H9 (cell line): ENCODE measurements at regions not wholly inside any gene's neighbourhood (a gene's known extent, or its start where the extent isn't known, plus 50 kb on each side); places are given as distances from the start of the nearest gene placed in this dataset.

Experiments used
- DNase-seq: peaks from one replicate; pipeline ENCODE4 v3.0.0-alpha.2; 2017
- H2AFZ ChIP-seq: one replicate; pipeline ENCODE4 v1.6.1; 2013; ENCODE audit warnings: mild to moderate bottlenecking, low read length, control low read depth, moderate library complexity
- H2AK5ac ChIP-seq: 2 replicates; pipeline ENCODE4 v1.6.1; 2013; ENCODE audit warnings: low read length, control low read depth, mixed read lengths; ENCODE audit not compliant: insufficient read length
- H2BK120ac ChIP-seq: one replicate; pipeline ENCODE4 v1.6.1; 2013; ENCODE audit warnings: low read depth, mild to moderate bottlenecking, low read length, control low read depth, inconsistent platforms; ENCODE audit not compliant: poor library complexity, severe bottlenecking
- H2BK12ac ChIP-seq: 2 replicates; pipeline ENCODE4 v1.6.1; 2013; ENCODE audit warnings: low read length, control low read depth, mixed read lengths, low read depth; ENCODE audit not compliant: insufficient read length
- H2BK15ac ChIP-seq: 2 replicates; pipeline ENCODE4 v1.6.1; 2013; ENCODE audit warnings: low read depth, low read length, control low read depth
- H2BK20ac ChIP-seq: one replicate; pipeline ENCODE4 v1.6.1; 2013; ENCODE audit warnings: low read depth, mild to moderate bottlenecking, low read length, control low read depth, inconsistent platforms; ENCODE audit not compliant: poor library complexity, severe bottlenecking
- H2BK5ac ChIP-seq: 2 replicates; pipeline ENCODE4 v1.6.1; 2013; ENCODE audit warnings: low read length, control low read depth, mixed read lengths; ENCODE audit not compliant: insufficient read length
- H3K14ac ChIP-seq: 2 replicates; pipeline ENCODE4 v1.6.1; 2013; ENCODE audit warnings: low read length, control low read depth; ENCODE audit not compliant: insufficient read depth
- H3K18ac ChIP-seq: 2 replicates; pipeline ENCODE4 v1.6.1; 2013; ENCODE audit warnings: low read depth, mild to moderate bottlenecking, mixed read lengths, low read length, control low read depth; ENCODE audit not compliant: insufficient read length
- H3K23ac ChIP-seq: 2 replicates; pipeline ENCODE4 v1.6.1; 2013; ENCODE audit warnings: low read length, control low read depth, mixed read lengths, low read depth; ENCODE audit not compliant: insufficient read length
- H3K23me2 ChIP-seq: 2 replicates; pipeline ENCODE4 v1.6.1; 2013; ENCODE audit warnings: low read depth, mild to moderate bottlenecking, mixed read lengths, low read length, control low read depth; ENCODE audit not compliant: insufficient read length, poor library complexity, severe bottlenecking
- H3K27ac ChIP-seq: 2 replicates; pipeline ENCODE4 v1.5.1; 2013; ENCODE audit warnings: low read length, control low read depth, mixed read lengths, low read depth; ENCODE audit not compliant: insufficient read length
- H3K27me3 ChIP-seq: 2 replicates; pipeline ENCODE4 v1.6.1; 2013; ENCODE audit warnings: low read length, control low read depth, inconsistent platforms; ENCODE audit not compliant: insufficient read depth
- H3K4ac ChIP-seq: 2 replicates; pipeline ENCODE4 v1.6.1; 2013; ENCODE audit warnings: low read depth, mild to moderate bottlenecking, control low read depth, inconsistent platforms, low read length, moderate library complexity
- H3K4me1 ChIP-seq: 2 replicates; pipeline ENCODE4 v1.6.1; 2013; ENCODE audit warnings: low read length, control low read depth, inconsistent platforms; ENCODE audit not compliant: insufficient read depth
- H3K4me2 ChIP-seq: 2 replicates; pipeline ENCODE4 v1.6.1; 2013; ENCODE audit warnings: low read length, control low read depth, mixed read lengths; ENCODE audit not compliant: insufficient read length, insufficient read depth
- H3K56ac ChIP-seq: 2 replicates; pipeline ENCODE4 v1.6.1; 2013; ENCODE audit warnings: low read depth, mild to moderate bottlenecking, mixed read lengths, low read length, control low read depth; ENCODE audit not compliant: insufficient read length
- H3K79me1 ChIP-seq: 2 replicates; pipeline ENCODE4 v1.6.1; 2013; ENCODE audit warnings: low read depth, mild to moderate bottlenecking, moderate library complexity, low read length, control low read depth, inconsistent platforms; ENCODE audit not compliant: insufficient read depth, poor library complexity, severe bottlenecking
- H3K79me2 ChIP-seq: 2 replicates; pipeline ENCODE4 v1.6.1; 2013; ENCODE audit warnings: low read length, control low read depth, inconsistent platforms; ENCODE audit not compliant: insufficient read depth
- H3K9ac ChIP-seq: 2 replicates; pipeline ENCODE4 v1.6.1; 2013; ENCODE audit warnings: low read length, control low read depth, mixed read lengths; ENCODE audit not compliant: insufficient read length; ENCODE audit errors: extremely low read depth
- H3K9me3 ChIP-seq: one replicate; pipeline ENCODE4 v1.6.1; 2013; ENCODE audit warnings: low read depth, low read length, inconsistent platforms; ENCODE audit not compliant: control insufficient read depth
- H3T11ph ChIP-seq: one replicate; pipeline ENCODE4 v1.6.1; 2013; ENCODE audit warnings: mild to moderate bottlenecking, low read length, control low read depth, inconsistent platforms
- H4K20me1 ChIP-seq: one replicate; pipeline ENCODE4 v1.6.1; 2013; ENCODE audit not compliant: control insufficient read depth, insufficient read length, insufficient read depth
- H4K5ac ChIP-seq: 2 replicates; pipeline ENCODE4 v1.6.1; 2013; ENCODE audit warnings: low read depth, mild to moderate bottlenecking, mixed read lengths, low read length, control low read depth; ENCODE audit not compliant: insufficient read length
- H4K8ac ChIP-seq: replicated peaks from 2 replicates; pipeline ENCODE4 v1.6.1; 2013; ENCODE audit warnings: low read length, control low read depth, mixed read lengths, low read depth; ENCODE audit not compliant: insufficient read length
- H4K91ac ChIP-seq: 2 replicates; pipeline ENCODE4 v1.6.1; 2013; ENCODE audit warnings: low read depth, mild to moderate bottlenecking, moderate library complexity, mixed read lengths, low read length, control low read depth; ENCODE audit not compliant: insufficient read length
- H3K27ac Mint-ChIP-seq, 3 experiments: 2 replicates in 2 of 3; 3 replicates in 1 of 3; pipeline ENCODE4 v1.8.0; 2020 to 2021; ENCODE audit warnings: mixed read lengths in 3 of 3, mild to moderate bottlenecking in 1 of 3, moderate library complexity in 1 of 3
- H3K27me3 Mint-ChIP-seq: 2 replicates; pipeline ENCODE4 v1.8.0; 2021; ENCODE audit warnings: low read depth, mild to moderate bottlenecking, moderate library complexity, mixed read lengths
- H3K36me3 Mint-ChIP-seq, 3 experiments: 2 replicates in 2 of 3; 3 replicates in 1 of 3; pipeline ENCODE4 v1.8.0; 2020 to 2021; ENCODE audit warnings: low read depth in 3 of 3, mixed read lengths in 3 of 3; ENCODE audit not compliant: insufficient read depth in 1 of 3
- H3K4me1 Mint-ChIP-seq, 2 experiments: 2 replicates each; pipeline ENCODE4 v1.8.0; 2020; ENCODE audit warnings: mixed read lengths in 2 of 2
- H3K4me3 Mint-ChIP-seq, 2 experiments: 2 replicates in 1 of 2; 3 replicates in 1 of 2; pipeline ENCODE4 v1.8.0; 2020 to 2021; ENCODE audit warnings: mild to moderate bottlenecking in 2 of 2, mixed read lengths in 2 of 2, moderate library complexity in 1 of 2
- H3K9me3 Mint-ChIP-seq, 2 experiments: 2 replicates in 1 of 2; 3 replicates in 1 of 2; pipeline ENCODE4 v1.8.0; 2020; ENCODE audit warnings: mild to moderate bottlenecking in 2 of 2, mixed read lengths in 2 of 2, moderate library complexity in 1 of 2
- WGBS: extraction: QIAGEN DNeasy Blood & Tissue Kit; methylation state at CpG from one replicate; pipeline ENCODE4 v1.1.7; 2013; ENCODE audit warnings: missing lambda C conversion rate, low lambda C conversion rate, mixed read lengths; ENCODE audit not compliant: insufficient read length; ENCODE audit errors: extremely low coverage; 5-methylcytosine and 5-hydroxymethylcytosine counted together
- TF ChIP-seq, protein P1 (sequence below): fragments of 200-600 bp; sonication (generic); conservative IDR thresholded peaks from 3 replicates; pipeline ENCODE4 v1.8.0; 2021; ENCODE audit warnings: antibody characterized with exemption, mild to moderate bottlenecking

DNA sequence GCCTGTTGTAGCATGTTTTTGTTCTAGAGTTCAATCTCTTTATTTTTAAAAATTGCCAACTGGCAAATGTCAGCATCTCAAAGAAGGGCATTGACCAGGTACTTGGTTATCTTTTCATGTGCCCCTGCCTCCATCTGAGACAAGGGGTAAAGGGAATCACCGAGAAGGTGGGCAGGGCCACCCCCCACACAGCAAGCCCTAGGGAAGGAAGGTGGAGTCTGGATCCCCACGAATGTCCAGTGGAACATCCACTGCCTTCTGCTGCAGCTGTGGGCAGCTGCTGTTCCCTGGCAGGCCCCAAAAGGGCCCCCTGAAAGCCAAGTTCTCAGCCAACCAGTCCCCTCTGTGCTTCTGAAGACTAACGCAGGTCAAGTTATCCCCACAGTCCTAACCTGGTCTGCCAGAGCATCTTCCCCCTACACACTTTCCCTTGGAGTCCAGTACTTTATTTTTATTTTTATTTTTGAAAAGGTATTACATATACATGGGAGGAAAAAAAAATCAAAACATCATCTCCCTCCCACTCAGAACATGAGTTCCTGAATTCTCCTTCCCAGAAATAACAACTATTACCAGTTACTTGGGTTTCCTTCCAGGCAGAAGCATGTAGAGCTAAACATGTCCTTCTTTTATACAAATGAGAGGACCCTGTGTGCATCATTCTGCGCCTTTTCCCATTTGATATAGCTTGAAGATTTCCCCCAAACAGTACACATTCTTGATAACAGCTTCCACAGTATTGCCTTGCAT lies 253.7 kb downstream of the MAFB start:
- peaks cover 8% of the 10 kb centered on the region; the same call in 1 of the 2 replicates for H3K4me1 ChIP-seq
- no peak overlapping the region for H2AFZ ChIP-seq
- no peak overlapping the region for H2BK12ac ChIP-seq
- no peak overlapping the region for H4K91ac ChIP-seq
- no peak for DNase-seq
- no peak overlapping the region for H3K56ac ChIP-seq
- no peak overlapping the region for H3K27ac Mint-ChIP-seq
- no peak overlapping the region for H3T11ph ChIP-seq
- no peak overlapping the region for H2BK20ac ChIP-seq
- H3K4me3 Mint-ChIP-seq: no peak overlapping the region
- H4K5ac ChIP-seq: no peak overlapping the region
- WGBS: no CpG with 5 or more reads among the region's 4 CpGs
- H3K27me3 Mint-ChIP-seq: peaks cover 2% of the 10 kb centered on the region; the same call in 1 of the 2 replicates
- H3K9me3 ChIP-seq: no peaks in the 10 kb centered on the region
- no peaks in the 10 kb centered on the region for H3K23me2 ChIP-seq
- no peak overlapping the region for H2AK5ac ChIP-seq
- no peak overlapping the region for H3K27ac ChIP-seq
- H3K9ac ChIP-seq: no peak overlapping the region
- no peaks in the 10 kb centered on the region for H3K27me3 ChIP-seq
- no peak overlapping the region for H3K23ac ChIP-seq
- no peaks in the 10 kb centered on the region for H3K79me1 ChIP-seq
- no peaks in the 10 kb centered on the region for H3K36me3 Mint-ChIP-seq
- no peak overlapping the region for H3K18ac ChIP-seq
- H3K4me2 ChIP-seq: no peak overlapping the region
- H4K8ac ChIP-seq: no peak overlapping the region
- TF ChIP-seq, protein P1, sequence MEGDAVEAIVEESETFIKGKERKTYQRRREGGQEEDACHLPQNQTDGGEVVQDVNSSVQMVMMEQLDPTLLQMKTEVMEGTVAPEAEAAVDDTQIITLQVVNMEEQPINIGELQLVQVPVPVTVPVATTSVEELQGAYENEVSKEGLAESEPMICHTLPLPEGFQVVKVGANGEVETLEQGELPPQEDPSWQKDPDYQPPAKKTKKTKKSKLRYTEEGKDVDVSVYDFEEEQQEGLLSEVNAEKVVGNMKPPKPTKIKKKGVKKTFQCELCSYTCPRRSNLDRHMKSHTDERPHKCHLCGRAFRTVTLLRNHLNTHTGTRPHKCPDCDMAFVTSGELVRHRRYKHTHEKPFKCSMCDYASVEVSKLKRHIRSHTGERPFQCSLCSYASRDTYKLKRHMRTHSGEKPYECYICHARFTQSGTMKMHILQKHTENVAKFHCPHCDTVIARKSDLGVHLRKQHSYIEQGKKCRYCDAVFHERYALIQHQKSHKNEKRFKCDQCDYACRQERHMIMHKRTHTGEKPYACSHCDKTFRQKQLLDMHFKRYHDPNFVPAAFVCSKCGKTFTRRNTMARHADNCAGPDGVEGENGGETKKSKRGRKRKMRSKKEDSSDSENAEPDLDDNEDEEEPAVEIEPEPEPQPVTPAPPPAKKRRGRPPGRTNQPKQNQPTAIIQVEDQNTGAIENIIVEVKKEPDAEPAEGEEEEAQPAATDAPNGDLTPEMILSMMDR: no peak
- no peaks in the 10 kb centered on the region for H4K20me1 ChIP-seq
- no peak overlapping the region for H2BK120ac ChIP-seq
- H3K9me3 Mint-ChIP-seq: no peaks in the 10 kb centered on the region
- H2BK15ac ChIP-seq: no peak overlapping the region
- H3K4me1 Mint-ChIP-seq: peaks cover 2 to 5% of the 10 kb centered on the region in 2 experiments; a peak in 3 of 4 replicates
- no peak overlapping the region for H3K4ac ChIP-seq
- H2BK5ac ChIP-seq: no peak overlapping the region
- H3K14ac ChIP-seq: no peak overlapping the region
- no peaks in the 10 kb centered on the region for H3K79me2 ChIP-seq
